NT2/D1 (cell line): ENCODE measurements at regions not wholly inside any gene's neighbourhood (a gene's known extent, or its start where the extent isn't known, plus 50 kb on each side); places are given as distances from the start of the nearest gene placed in this dataset.

Source experiments
- SUZ12 ChIP-seq: IDR thresholded peaks from 2 replicates; pipeline ENCODE4 v1.6.1; 2011; ENCODE audit not compliant: insufficient read length, insufficient read depth; ENCODE audit errors: extremely low read depth
- YY1 ChIP-seq: IDR thresholded peaks from 2 replicates; pipeline ENCODE4 v1.6.1; 2011; ENCODE audit not compliant: insufficient read length, insufficient read depth
- ZNF274 ChIP-seq: IDR thresholded peaks from 2 replicates; pipeline ENCODE4 v1.6.1; 2011; ENCODE audit warnings: mild to moderate bottlenecking, low read depth, low read length

DNA sequence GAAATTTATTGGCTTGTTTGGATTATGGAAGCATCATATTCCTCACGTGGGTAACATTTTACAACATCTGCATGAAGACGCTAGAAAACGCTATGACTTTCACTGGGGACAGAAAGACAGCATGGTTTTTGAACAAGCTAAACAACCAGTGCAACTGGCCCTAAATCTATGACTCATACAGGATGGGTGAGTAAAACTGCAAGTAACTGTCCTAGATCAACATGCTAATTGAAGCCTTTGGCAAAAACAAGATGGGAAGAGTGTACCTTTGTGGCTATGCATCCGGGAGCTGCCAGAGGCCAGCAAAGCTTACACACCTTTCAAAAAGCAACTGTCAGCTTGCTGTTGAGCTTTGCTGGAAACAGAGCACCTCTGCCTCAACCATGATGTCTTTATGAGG is 1096.0 kb upstream of the DDX18 start:
- no peak for TF ChIP-seq SUZ12
- TF ChIP-seq YY1, result no peak
- no peak for TF ChIP-seq ZNF274
